B cell (primary cell): ENCODE measurements at regions not wholly inside any gene's neighbourhood (a gene's known extent, or its start where the extent isn't known, plus 50 kb on each side); places are given as distances from the start of the nearest gene placed in this dataset.

Source experiments
- ATAC-seq: fragments of 200-7000 bp; cut with Tn5 transposase; one replicate; pipeline ENCODE4 v1.10.0; 2021; ENCODE audit warnings: low read depth, mild to moderate bottlenecking, moderate number of reproducible peaks, moderate library complexity
- CTCF ChIA-PET: fragments of 350-600 bp; sonication (Branson Sonifier 250); formaldehyde crosslinking; loops from one replicate; lab custom pipeline; 2021; ENCODE audit warnings: antibody characterized with exemption, inconsistent platforms; lab: Charles Lee
- POLR2A ChIA-PET: fragments of 350-600 bp; sonication (Branson Sonifier 250); formaldehyde crosslinking; loops from one replicate; lab custom pipeline; 2021; ENCODE audit warnings: antibody characterized with exemption; lab: Charles Lee
- DNase-seq: peaks from one replicate; pipeline ENCODE4 v3.0.0; 2013
- H2AFZ ChIP-seq: 2 replicates; pipeline ENCODE4 v1.6.1; 2012; ENCODE audit warnings: mild to moderate bottlenecking, low read depth, low read length; ENCODE audit not compliant: insufficient read depth, poor library complexity, severe bottlenecking
- H3K27ac ChIP-seq, 2 donors: 1 replicate in 1 of 2; 2 replicates in 1 of 2; pipeline ENCODE4 v1.5.1; 2012 to 2013; ENCODE audit warnings: low read length in 2 of 2, mild to moderate bottlenecking in 2 of 2, moderate library complexity in 1 of 2
- H3K27me3 ChIP-seq, 4 experiments: fragments of 200-600 bp in 1 of 4; sonication (generic) in 1 of 4; replicated peaks in 1 of 4; 1 replicate in 2 of 4; 2 replicates in 2 of 4; pipeline versions ENCODE4 v1.6.1 to v1.7.0; 2013 to 2016; ENCODE audit warnings: low read length in 3 of 4, mild to moderate bottlenecking in 2 of 4, mixed read lengths in 1 of 4, moderate library complexity in 1 of 4; ENCODE audit not compliant: insufficient read depth in 4 of 4, control insufficient read depth in 3 of 4; ENCODE audit errors: control extremely low read depth in 1 of 4
- H3K36me3 ChIP-seq, 2 experiments: replicated peaks in 1 of 2; 1 replicate in 1 of 2; 2 replicates in 1 of 2; pipeline versions ENCODE4 v1.6.1 to v1.7.1; 2013; ENCODE audit warnings: low read length in 1 of 2; ENCODE audit not compliant: insufficient read depth in 2 of 2, control insufficient read depth in 1 of 2; ENCODE audit errors: control extremely low read depth in 1 of 2, extremely low read depth in 1 of 2
- H3K4me1 ChIP-seq, 2 donors: fragments of 200-600 bp in 1 of 2; sonication (generic) in 1 of 2; 1 replicate in 1 of 2; 2 replicates in 1 of 2; pipeline versions ENCODE4 v1.5.1 to v1.6.1; 2013 to 2017; ENCODE audit warnings: low read length in 2 of 2; ENCODE audit not compliant: control insufficient read depth in 2 of 2, insufficient read depth in 2 of 2
- H3K4me2 ChIP-seq: replicated peaks from 2 replicates; pipeline ENCODE3; 2012; ENCODE audit warnings: mild to moderate bottlenecking, low read depth, low read length; ENCODE audit not compliant: poor library complexity, severe bottlenecking
- H3K4me3 ChIP-seq, 5 experiments: fragments of 200-600 bp in 1 of 5; sonication (generic) in 1 of 5; 1 replicate in 3 of 5; 2 replicates in 2 of 5; pipeline versions ENCODE4 v1.5.1 to v1.7.0; 2011 to 2016; ENCODE audit warnings: low read length in 4 of 5, mild to moderate bottlenecking in 4 of 5, low read depth in 2 of 5, control low read depth in 1 of 5, moderate library complexity in 1 of 5; ENCODE audit not compliant: insufficient read depth in 1 of 5; ENCODE audit errors: control extremely low read depth in 1 of 5, extremely low read depth in 1 of 5
- H3K79me2 ChIP-seq: fragments of 200-600 bp; sonication (generic); one replicate; pipeline ENCODE4 v1.6.0; 2016; ENCODE audit warnings: low read length; ENCODE audit not compliant: control insufficient read depth, insufficient read depth
- H3K9ac ChIP-seq: fragments of 200-600 bp; sonication (generic); 2 replicates; pipeline ENCODE4 v1.6.1; 2017; ENCODE audit warnings: mild to moderate bottlenecking, low read length, moderate library complexity
- H3K9me3 ChIP-seq, 3 donors: one replicate each; pipeline versions ENCODE4 v1.6.1 to v1.7.1; 2013; ENCODE audit warnings: low read length in 2 of 3; ENCODE audit not compliant: control insufficient read depth in 2 of 3, insufficient read depth in 1 of 3; ENCODE audit errors: control extremely low read depth in 1 of 3
- H4K20me1 ChIP-seq: 2 replicates; pipeline ENCODE4 v1.6.0; 2012; ENCODE audit warnings: mild to moderate bottlenecking, low read length; ENCODE audit not compliant: insufficient read depth, control insufficient read depth, poor library complexity, severe bottlenecking
- H3K27ac Mint-ChIP-seq: one replicate; pipeline ENCODE4 v1.8.0; 2021; ENCODE audit warnings: mixed read lengths
- H3K27me3 Mint-ChIP-seq: one replicate; pipeline ENCODE4 v1.8.0; 2021; ENCODE audit warnings: mixed read lengths
- H3K4me1 Mint-ChIP-seq: one replicate; pipeline ENCODE4 v1.8.0; 2021; ENCODE audit warnings: mixed read lengths
- H3K4me3 Mint-ChIP-seq: one replicate; pipeline ENCODE4 v1.8.0; 2021; ENCODE audit warnings: mixed read lengths
- H3K9me3 Mint-ChIP-seq: one replicate; pipeline ENCODE4 v1.8.0; 2022; ENCODE audit warnings: mixed read lengths; ENCODE audit not compliant: insufficient read depth
- CTCF ChIP-seq: fragments of 200-600 bp; IDR thresholded peaks from one replicate; pipeline ENCODE4 v1.8.0; 2022; ENCODE audit warnings: antibody characterized with exemption, mild to moderate bottlenecking
- EZH2 ChIP-seq: IDR thresholded peaks from 2 replicates; pipeline ENCODE4 v1.6.1; 2012; ENCODE audit warnings: borderline replicate concordance, low read depth, mild to moderate bottlenecking, moderate library complexity, low read length; ENCODE audit not compliant: insufficient read depth, poor library complexity, severe bottlenecking
- WGBS: methylation state at CpG from one replicate; pipeline ENCODE4 v1.1.5; 2013; ENCODE audit warnings: missing lambda C conversion rate; ENCODE audit not compliant: insufficient coverage; 5-methylcytosine and 5-hydroxymethylcytosine counted together
- intact Hi-C: fragments of 100-400 bp; cut with micrococcal nuclease; formaldehyde crosslinking; loops from one replicate; pipeline ENCODE4 v1.10.0; 2022

- no peak overlapping the region for H3K4me2 ChIP-seq
- intact Hi-C loops = no loop called here
- H4K20me1 ChIP-seq = no peaks in the 10 kb centered on the region
- POLR2A ChIA-PET = no interaction called here
- H2AFZ ChIP-seq = no peak overlapping the region
- WGBS = no CpG with 5 or more reads among the region's 1 CpG
- H3K4me3 ChIP-seq = no peak overlapping the region
- Mint-ChIP-seq H3K4me3 (no peak overlapping the region), H3K4me1 (no peaks in the 10 kb centered on the region), H3K9me3 (no peaks in the 10 kb centered on the region), H3K27me3 (no peaks in the 10 kb centered on the region), H3K27ac (no peak overlapping the region)
- DNase-seq = no peak
- H3K9ac ChIP-seq = no peak overlapping the region
- no peaks in the 10 kb centered on the region for H3K36me3 ChIP-seq
- CTCF ChIA-PET = no interaction called here
- no peaks in the 10 kb centered on the region for H3K9me3 ChIP-seq
- no peak overlapping the region for H3K27ac ChIP-seq
- no peaks in the 10 kb centered on the region for H3K4me1 ChIP-seq
- H3K79me2 ChIP-seq = no peaks in the 10 kb centered on the region
- no peak for TF ChIP-seq CTCF
- TF ChIP-seq EZH2 = no peak
- ATAC-seq = no peak
- no peaks in the 10 kb centered on the region for H3K27me3 ChIP-seq
These were observed 1702.2 kb downstream of the EFNB2 start for GRCh38 chr13:104833221-104833620.

GRCh38 chr13:104832231-104832630 is 1703.2 kb downstream of the EFNB2 start:
- Mint-ChIP-seq H3K27ac (no peak overlapping the region), H3K4me3 (no peak overlapping the region), H3K27me3 (no peaks in the 10 kb centered on the region), H3K9me3 (no peaks in the 10 kb centered on the region), H3K4me1 (no peaks in the 10 kb centered on the region)
- no peaks in the 10 kb centered on the region for H4K20me1 ChIP-seq
- POLR2A ChIA-PET = no interaction called here
- no peak overlapping the region for H3K4me2 ChIP-seq
- no peak overlapping the region for H3K4me3 ChIP-seq
- H3K27me3 ChIP-seq = no peaks in the 10 kb centered on the region
- no peak overlapping the region for H3K27ac ChIP-seq
- intact Hi-C loops = no loop called here
- CTCF ChIA-PET = no interaction called here
- ATAC-seq = no peak
- H3K9ac ChIP-seq = no peak overlapping the region
- no peaks in the 10 kb centered on the region for H3K4me1 ChIP-seq
- no peak overlapping the region for H2AFZ ChIP-seq
- no peaks in the 10 kb centered on the region for H3K79me2 ChIP-seq
- WGBS = 57% methylated on average over 3 of the region's 4 CpGs
- TF ChIP-seq EZH2 = no peak
- TF ChIP-seq CTCF = no peak
- no peaks in the 10 kb centered on the region for H3K36me3 ChIP-seq
- no peaks in the 10 kb centered on the region for H3K9me3 ChIP-seq
- no peak for DNase-seq
